ENCODE measurements at regions not wholly inside any gene's neighbourhood (a gene's known extent, or its start where the extent isn't known, plus 50 kb on each side); places are given as distances from the start of the nearest gene placed in this dataset.
"Not testable (repeated sequence)": the region's sequence is repeated elsewhere in the genome, so short reads cannot be mapped to it uniquely, and the experiment has no call there.

GRCh38 chr7:49708590-49708989 lies 64.8 kb upstream of the VWC2 start:
- no peak overlapping the region for H2AFZ ChIP-seq (ENCODE audit: low read length)
- DNase-seq (ENCODE audit: insufficient read length, low spot score, missing footprints) = no peak
- no peak overlapping the region for H3K4me3 ChIP-seq (ENCODE audit: insufficient read depth, low read length)
- H4K20me1 ChIP-seq (ENCODE audit: insufficient read depth, low read length) = no peaks in the 10 kb centered on the region
- no peaks in the 10 kb centered on the region for H3K36me3 ChIP-seq (ENCODE audit: insufficient read depth, low read length)
- H3K79me2 ChIP-seq (ENCODE audit: insufficient read depth, low read length) = no peaks in the 10 kb centered on the region
- no peak for TF ChIP-seq CTCF (IDR thresholded peaks at IDR 0.05; ENCODE audit: extremely low read depth, low read depth, low read length)
- H3K27ac ChIP-seq (ENCODE audit: low read depth, low read length) = no peak overlapping the region
- H3K27me3 ChIP-seq (ENCODE audit: insufficient read depth, low read length) = no peaks in the 10 kb centered on the region
- no peak overlapping the region for H3K4me2 ChIP-seq (ENCODE audit: insufficient read depth, low read length)
- no peaks in the 10 kb centered on the region for H3K4me1 ChIP-seq (ENCODE audit: insufficient read depth, low read length)
- no peaks in the 10 kb centered on the region for H3K9me3 ChIP-seq (ENCODE audit: low read depth, low read length)

GRCh38 chr7:49711072-49711723 lies 62.2 kb upstream of the VWC2 start:
- H2AFZ ChIP-seq (ENCODE audit: low read length); H3K9me3 ChIP-seq (ENCODE audit: low read depth, low read length); DNase-seq (ENCODE audit: insufficient read length, low spot score, missing footprints); H3K36me3 ChIP-seq (ENCODE audit: insufficient read depth, low read length); H3K27ac ChIP-seq (ENCODE audit: low read depth, low read length); H3K4me3 ChIP-seq (ENCODE audit: insufficient read depth, low read length); H3K79me2 ChIP-seq (ENCODE audit: insufficient read depth, low read length); H3K4me1 ChIP-seq (ENCODE audit: insufficient read depth, low read length); H3K4me2 ChIP-seq (ENCODE audit: insufficient read depth, low read length); H4K20me1 ChIP-seq (ENCODE audit: insufficient read depth, low read length); H3K27me3 ChIP-seq (ENCODE audit: insufficient read depth, low read length): not testable (repeated sequence)

GRCh38 chr7:49714182-49714581 lies 59.3 kb upstream of the VWC2 start:
- no peak overlapping the region for H3K4me2 ChIP-seq (ENCODE audit: insufficient read depth, low read length)
- H3K27me3 ChIP-seq (ENCODE audit: insufficient read depth, low read length) = no peaks in the 10 kb centered on the region
- H2AFZ ChIP-seq (ENCODE audit: low read length) = no peak overlapping the region
- no peak overlapping the region for H3K27ac ChIP-seq (ENCODE audit: low read depth, low read length)
- H3K9me3 ChIP-seq (ENCODE audit: low read depth, low read length) = no peaks in the 10 kb centered on the region
- DNase-seq (ENCODE audit: insufficient read length, low spot score, missing footprints) = no peak
- H3K79me2 ChIP-seq (ENCODE audit: insufficient read depth, low read length) = no peaks in the 10 kb centered on the region
- H4K20me1 ChIP-seq (ENCODE audit: insufficient read depth, low read length) = no peaks in the 10 kb centered on the region
- H3K4me3 ChIP-seq (ENCODE audit: insufficient read depth, low read length) = no peak overlapping the region
- TF ChIP-seq CTCF (IDR thresholded peaks at IDR 0.05; ENCODE audit: extremely low read depth, low read depth, low read length) = no peak
- H3K4me1 ChIP-seq (ENCODE audit: insufficient read depth, low read length) = no peaks in the 10 kb centered on the region
- no peaks in the 10 kb centered on the region for H3K36me3 ChIP-seq (ENCODE audit: insufficient read depth, low read length)

- DNase-seq (ENCODE audit: insufficient read length, low spot score, missing footprints) = no peak
- Histone ChIP-seq H3K4me1 (ENCODE audit: insufficient read depth, low read length) (no peaks in the 10 kb centered on the region), H3K27ac (ENCODE audit: low read depth, low read length) (no peak overlapping the region), H3K4me3 (ENCODE audit: insufficient read depth, low read length) (no peak overlapping the region), H3K4me2 (ENCODE audit: insufficient read depth, low read length) (no peak overlapping the region), H2AFZ (ENCODE audit: low read length) (no peak overlapping the region), H3K79me2 (ENCODE audit: insufficient read depth, low read length) (no peaks in the 10 kb centered on the region), H3K36me3 (ENCODE audit: insufficient read depth, low read length) (no peaks in the 10 kb centered on the region), H3K27me3 (ENCODE audit: insufficient read depth, low read length) (no peaks in the 10 kb centered on the region), H4K20me1 (ENCODE audit: insufficient read depth, low read length) (no peaks in the 10 kb centered on the region), H3K9me3 (ENCODE audit: low read depth, low read length) (no peaks in the 10 kb centered on the region)
- no peak for TF ChIP-seq CTCF (IDR thresholded peaks at IDR 0.05; ENCODE audit: extremely low read depth, low read depth, low read length)
These were observed 58.0 kb upstream of the VWC2 start for GRCh38 chr7:49715486-49715885.
